ACC112 (cell line): ENCODE measurements at regions not wholly inside any gene's neighbourhood (a gene's known extent, or its start where the extent isn't known, plus 50 kb on each side); places are given as distances from the start of the nearest gene placed in this dataset.

Source experiments
- H2AFZ ChIP-seq: fragments of 200-600 bp; sonication (generic); one replicate; pipeline ENCODE4 v1.6.0; 2017; ENCODE audit warnings: antibody characterized with exemption, low read length; ENCODE audit not compliant: unreplicated experiment
- H3K27ac ChIP-seq: fragments of 200-600 bp; sonication (generic); 2 replicates; pipeline ENCODE4 v1.5.1; 2014; ENCODE audit warnings: low read depth, mild to moderate bottlenecking, antibody characterized with exemption, low read length, moderate library complexity
- H3K27me3 ChIP-seq: fragments of 200-600 bp; sonication (generic); 2 replicates; pipeline ENCODE4 v1.6.1; 2014; ENCODE audit warnings: mild to moderate bottlenecking, antibody characterized with exemption, low read length, moderate library complexity, mixed read lengths; ENCODE audit not compliant: insufficient read depth
- H3K36me3 ChIP-seq: fragments of 200-600 bp; sonication (generic); 2 replicates; pipeline ENCODE4 v1.6.1; 2016; ENCODE audit warnings: mild to moderate bottlenecking, antibody characterized with exemption, low read length, moderate library complexity, mixed read lengths; ENCODE audit not compliant: insufficient read depth
- H3K4me1 ChIP-seq: fragments of 200-600 bp; sonication (generic); one replicate; pipeline ENCODE4 v1.6.1; 2016; ENCODE audit warnings: low read length, mixed read lengths; ENCODE audit not compliant: insufficient read depth, unreplicated experiment, control insufficient read depth
- H3K4me3 ChIP-seq: fragments of 200-600 bp; sonication (generic); 2 replicates; pipeline ENCODE4 v1.5.1; 2014; ENCODE audit warnings: mild to moderate bottlenecking, low read depth, low read length
- H3K79me2 ChIP-seq: fragments of 200-600 bp; sonication (generic); one replicate; pipeline ENCODE4 v1.6.0; 2016; ENCODE audit warnings: low read length; ENCODE audit not compliant: control insufficient read depth, unreplicated experiment, insufficient read depth

GRCh38 chr1:185487026-185487425 is 170.0 kb upstream of the IVNS1ABP start:
- no peaks in the 10 kb centered on the region for H3K36me3 ChIP-seq
- no peaks in the 10 kb centered on the region for H3K79me2 ChIP-seq
- no peak overlapping the region for H3K4me3 ChIP-seq
- H2AFZ ChIP-seq = no peak overlapping the region
- no peak overlapping the region for H3K27ac ChIP-seq
- H3K27me3 ChIP-seq = no peaks in the 10 kb centered on the region
- peaks cover 14% of the 10 kb centered on the region for H3K4me1 ChIP-seq

- no peak overlapping the region for H3K27ac ChIP-seq
- H3K4me1 ChIP-seq = peaks cover 14% of the 10 kb centered on the region
- H3K27me3 ChIP-seq = no peaks in the 10 kb centered on the region
- H2AFZ ChIP-seq = no peak overlapping the region
- H3K79me2 ChIP-seq = no peaks in the 10 kb centered on the region
- H3K4me3 ChIP-seq = no peak overlapping the region
- no peaks in the 10 kb centered on the region for H3K36me3 ChIP-seq
These were observed 169.3 kb upstream of the IVNS1ABP start for GRCh38 chr1:185486346-185486745.

GRCh38 chr1:185483664-185484450 is 166.8 kb upstream of the IVNS1ABP start:
- Histone ChIP-seq H3K79me2 (no peaks in the 10 kb centered on the region), H3K4me1 (peaks cover 14% of the 10 kb centered on the region), H3K36me3 (no peaks in the 10 kb centered on the region), H3K4me3 (no peak overlapping the region), H3K27me3 (no peaks in the 10 kb centered on the region), H2AFZ (peak overlapping the region; percentile 92), H3K27ac (peak overlapping the region; percentile 73)

GRCh38 chr1:185483217-185483616 is 166.2 kb upstream of the IVNS1ABP start:
- H3K4me3 ChIP-seq = no peak overlapping the region
- H3K27ac ChIP-seq = peak overlapping the region; percentile 73
- H3K36me3 ChIP-seq = no peaks in the 10 kb centered on the region
- no peaks in the 10 kb centered on the region for H3K27me3 ChIP-seq
- H3K79me2 ChIP-seq = no peaks in the 10 kb centered on the region
- peaks cover 14% of the 10 kb centered on the region for H3K4me1 ChIP-seq
- no peak overlapping the region for H2AFZ ChIP-seq

DNA sequence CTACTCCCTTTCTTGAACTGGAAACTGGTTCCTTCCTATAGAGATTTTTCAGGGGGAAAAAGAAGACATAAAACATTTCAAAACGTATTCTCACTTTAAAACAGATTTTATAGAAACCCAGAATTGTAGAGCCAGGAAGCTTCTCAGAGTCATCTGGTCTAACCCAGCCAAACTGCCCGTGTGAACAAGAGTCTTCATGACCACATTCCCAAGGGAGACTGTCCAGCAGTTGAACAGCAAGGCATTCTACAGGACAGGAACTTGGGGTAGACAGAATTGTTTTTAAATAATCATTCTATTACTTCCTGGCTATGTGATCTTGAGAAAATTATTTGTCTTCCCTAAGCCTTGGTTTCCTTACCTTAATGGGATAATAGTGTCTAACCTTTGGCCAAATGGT is 163.5 kb upstream of the IVNS1ABP start:
- Histone ChIP-seq H2AFZ (no peak overlapping the region), H3K36me3 (no peaks in the 10 kb centered on the region), H3K27ac (no peak overlapping the region), H3K4me1 (peaks cover 14% of the 10 kb centered on the region), H3K4me3 (no peak overlapping the region), H3K27me3 (no peaks in the 10 kb centered on the region), H3K79me2 (no peaks in the 10 kb centered on the region)

DNA sequence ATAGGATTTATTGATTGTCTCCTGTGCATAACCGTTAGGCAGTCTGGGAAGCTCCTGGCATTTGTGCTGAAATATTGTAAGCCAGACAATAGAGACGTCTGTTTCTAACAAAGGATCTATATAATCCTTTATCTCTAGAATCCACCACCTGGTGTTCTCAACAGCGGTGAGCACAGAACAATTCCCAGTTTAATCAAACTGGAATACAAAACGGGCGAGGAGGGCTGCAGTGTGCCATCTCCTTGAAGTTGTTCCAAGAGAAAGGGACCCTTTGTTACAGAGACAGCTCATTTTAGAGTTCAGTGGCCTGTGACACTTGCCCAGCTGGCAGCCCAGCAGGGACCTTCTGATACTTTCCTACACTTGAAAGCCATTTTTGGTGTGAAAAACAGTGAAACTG is 162.8 kb upstream of the IVNS1ABP start:
- Histone ChIP-seq H3K4me1 (peaks cover 14% of the 10 kb centered on the region), H3K27ac (no peak overlapping the region), H2AFZ (no peak overlapping the region), H3K36me3 (no peaks in the 10 kb centered on the region), H3K79me2 (no peaks in the 10 kb centered on the region), H3K4me3 (no peak overlapping the region), H3K27me3 (no peaks in the 10 kb centered on the region)

DNA sequence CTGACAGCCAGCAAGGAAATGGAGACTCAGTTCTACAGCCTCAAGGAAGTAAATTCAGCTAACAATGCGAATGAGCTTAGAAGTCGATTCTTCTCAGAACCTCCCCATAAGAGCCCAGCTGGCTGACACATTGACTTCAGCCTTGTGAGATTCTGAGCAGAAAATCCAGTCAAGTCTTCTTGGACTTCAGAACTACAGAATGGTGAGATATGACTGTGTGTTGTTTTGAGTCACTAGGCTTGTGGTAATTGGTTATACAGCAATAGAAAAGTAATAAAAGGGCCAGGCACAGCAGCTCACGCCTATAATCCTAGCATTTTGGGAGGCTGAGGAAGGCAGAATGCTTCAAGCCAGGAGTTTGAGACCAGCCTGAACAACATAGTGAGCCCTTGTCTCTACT is 161.8 kb upstream of the IVNS1ABP start:
- Histone ChIP-seq H3K27me3 (no peaks in the 10 kb centered on the region), H2AFZ (no peak overlapping the region), H3K27ac (no peak overlapping the region), H3K4me3 (no peak overlapping the region), H3K36me3 (no peaks in the 10 kb centered on the region), H3K4me1 (peaks cover 6% of the 10 kb centered on the region), H3K79me2 (no peaks in the 10 kb centered on the region)

- Histone ChIP-seq H2AFZ (no peak overlapping the region), H3K36me3 (no peaks in the 10 kb centered on the region), H3K79me2 (no peaks in the 10 kb centered on the region), H3K4me1 (no peaks in the 10 kb centered on the region), H3K27ac (no peak overlapping the region), H3K4me3 (no peak overlapping the region), H3K27me3 (no peaks in the 10 kb centered on the region)
These were observed 160.9 kb upstream of the IVNS1ABP start for GRCh38 chr1:185477638-185478580.

GRCh38 chr1:185474440-185475149 is 157.6 kb upstream of the IVNS1ABP start:
- Histone ChIP-seq H3K27ac (no peak overlapping the region), H3K36me3 (no peaks in the 10 kb centered on the region), H3K27me3 (no peaks in the 10 kb centered on the region; the same call in 1 of the 2 replicates), H3K4me1 (no peaks in the 10 kb centered on the region), H2AFZ (no peak overlapping the region), H3K79me2 (no peaks in the 10 kb centered on the region), H3K4me3 (no peak overlapping the region)

DNA sequence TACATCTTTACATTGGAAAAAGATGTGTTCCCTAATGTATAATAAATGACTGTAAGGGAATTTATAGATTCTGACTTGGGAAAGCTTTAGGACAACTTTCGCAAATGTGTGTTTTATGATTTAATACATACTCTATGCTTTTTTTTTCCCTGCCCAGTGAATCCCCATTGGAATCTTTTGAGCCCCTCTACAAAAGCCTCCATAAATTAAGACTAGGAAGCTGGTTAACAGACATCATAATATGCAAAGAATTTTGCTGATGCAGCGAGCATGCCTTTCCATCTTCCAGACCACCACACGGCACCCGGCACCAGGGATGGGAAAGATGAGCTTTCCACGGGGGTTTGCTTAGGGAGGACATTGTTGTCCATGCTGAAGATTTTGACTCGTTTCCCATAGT is 156.1 kb upstream of the IVNS1ABP start:
- H3K4me1 ChIP-seq = no peaks in the 10 kb centered on the region
- no peak overlapping the region for H2AFZ ChIP-seq
- no peaks in the 10 kb centered on the region for H3K79me2 ChIP-seq
- no peaks in the 10 kb centered on the region; the same call in 1 of the 2 replicates for H3K27me3 ChIP-seq
- H3K27ac ChIP-seq = no peak overlapping the region
- H3K36me3 ChIP-seq = no peaks in the 10 kb centered on the region
- H3K4me3 ChIP-seq = no peak overlapping the region
